Mesenchymal stem cell (in vitro differentiated cells and primary cell): ENCODE measurements at regions not wholly inside any gene's neighbourhood (a gene's known extent, or its start where the extent isn't known, plus 50 kb on each side); places are given as distances from the start of the nearest gene placed in this dataset.

Experiments
- DNase-seq: peaks from one replicate; pipeline ENCODE4 v3.0.0-alpha.2; 2013
- H2AFZ ChIP-seq: one replicate; pipeline ENCODE4 v1.6.1; 2013; ENCODE audit warnings: low read depth, mild to moderate bottlenecking, control low read depth, inconsistent platforms, low read length, moderate library complexity
- H2AK5ac ChIP-seq: 2 replicates; pipeline ENCODE4 v1.6.1; 2013; ENCODE audit warnings: low read length, moderate library complexity, mild to moderate bottlenecking, inconsistent platforms; ENCODE audit not compliant: severe bottlenecking
- H2BK120ac ChIP-seq: one replicate; pipeline ENCODE4 v1.6.1; 2013; ENCODE audit warnings: low read depth, mild to moderate bottlenecking, inconsistent platforms, low read length, moderate library complexity
- H2BK12ac ChIP-seq, 2 experiments: one replicate each; pipeline ENCODE4 v1.6.1; 2013; ENCODE audit warnings: inconsistent platforms in 2 of 2, low read length in 2 of 2, mild to moderate bottlenecking in 2 of 2, moderate library complexity in 2 of 2, control low read depth in 1 of 2
- H2BK15ac ChIP-seq: one replicate; pipeline ENCODE4 v1.6.1; 2013; ENCODE audit warnings: mild to moderate bottlenecking, low read depth, inconsistent platforms; ENCODE audit not compliant: poor library complexity, severe bottlenecking
- H2BK5ac ChIP-seq: 2 replicates; pipeline ENCODE4 v1.6.1; 2013; ENCODE audit warnings: low read depth, mild to moderate bottlenecking, low read length, control low read depth, inconsistent platforms; ENCODE audit not compliant: poor library complexity, severe bottlenecking
- H3K14ac ChIP-seq, 2 experiments: one replicate each; pipeline ENCODE4 v1.6.1; 2013; ENCODE audit warnings: inconsistent platforms in 2 of 2, low read length in 2 of 2, control low read depth in 1 of 2, mild to moderate bottlenecking in 1 of 2, moderate library complexity in 1 of 2
- H3K18ac ChIP-seq, 2 experiments: one replicate each; pipeline ENCODE4 v1.6.1; 2013; ENCODE audit warnings: inconsistent platforms in 2 of 2, low read length in 2 of 2, control low read depth in 1 of 2, low read depth in 1 of 2, mild to moderate bottlenecking in 1 of 2
- H3K23ac ChIP-seq, 2 experiments: one replicate each; pipeline ENCODE4 v1.6.1; 2013; ENCODE audit warnings: inconsistent platforms in 2 of 2, low read length in 2 of 2, mild to moderate bottlenecking in 2 of 2, moderate library complexity in 2 of 2, control low read depth in 1 of 2
- H3K27ac ChIP-seq: 2 replicates; pipeline ENCODE4 v1.5.1; 2013; ENCODE audit warnings: mild to moderate bottlenecking, moderate library complexity, low read length, control low read depth, inconsistent platforms; ENCODE audit not compliant: poor library complexity, severe bottlenecking
- H3K27me3 ChIP-seq, 2 experiments: 2 replicates each; pipeline versions ENCODE4 v1.6.1 to v1.7.0; 2013; ENCODE audit warnings: low read length in 2 of 2, mild to moderate bottlenecking in 2 of 2, moderate library complexity in 2 of 2, control low read depth in 1 of 2, inconsistent platforms in 1 of 2; ENCODE audit not compliant: control insufficient read depth in 1 of 2, insufficient read depth in 1 of 2
- H3K36me3 ChIP-seq, 2 experiments: 2 replicates each; pipeline versions ENCODE4 v1.6.1 to v1.7.0; 2013; ENCODE audit warnings: low read length in 2 of 2, control low read depth in 1 of 2, inconsistent platforms in 1 of 2, low read depth in 1 of 2, mild to moderate bottlenecking in 1 of 2; ENCODE audit not compliant: insufficient read depth in 2 of 2, control insufficient read depth in 1 of 2
- H3K4ac ChIP-seq, 2 experiments: one replicate each; pipeline ENCODE4 v1.6.1; 2013; ENCODE audit warnings: inconsistent platforms in 2 of 2, low read length in 2 of 2, mild to moderate bottlenecking in 2 of 2, moderate library complexity in 2 of 2, control low read depth in 1 of 2, low read depth in 1 of 2
- H3K4me1 ChIP-seq: 2 replicates; pipeline ENCODE4 v1.6.1; 2013; ENCODE audit warnings: low read depth, low read length, control low read depth; ENCODE audit not compliant: control insufficient read depth, insufficient read depth
- H3K4me2 ChIP-seq: 2 replicates; pipeline ENCODE4 v1.6.1; 2013; ENCODE audit warnings: low read length, mild to moderate bottlenecking, inconsistent platforms; ENCODE audit not compliant: poor library complexity, severe bottlenecking
- H3K4me3 ChIP-seq, 2 experiments: 2 replicates each; pipeline versions ENCODE4 v1.5.1 to v1.7.0; 2013; ENCODE audit warnings: low read length in 2 of 2, mild to moderate bottlenecking in 2 of 2, control low read depth in 1 of 2, low read depth in 1 of 2; ENCODE audit not compliant: insufficient read depth in 1 of 2
- H3K79me1 ChIP-seq: replicated peaks from 2 replicates; pipeline ENCODE4 v1.6.1; 2013; ENCODE audit warnings: mild to moderate bottlenecking, control low read depth, low read length, inconsistent platforms; ENCODE audit not compliant: poor library complexity, severe bottlenecking
- H3K9ac ChIP-seq: 2 replicates; pipeline ENCODE4 v1.7.0; 2013; ENCODE audit warnings: mild to moderate bottlenecking, low read length, moderate library complexity
- H3K9me3 ChIP-seq: 2 replicates; pipeline ENCODE4 v1.7.0; 2013; ENCODE audit warnings: mild to moderate bottlenecking, low read length; ENCODE audit not compliant: control insufficient read depth
- H4K8ac ChIP-seq: one replicate; pipeline ENCODE4 v1.6.1; 2013; ENCODE audit warnings: inconsistent platforms, mild to moderate bottlenecking, low read length, moderate library complexity
- H4K91ac ChIP-seq: one replicate; pipeline ENCODE4 v1.6.1; 2013; ENCODE audit warnings: mild to moderate bottlenecking, low read length, inconsistent platforms
- WGBS: methylation state at CpG from one replicate; pipeline ENCODE4 v1.1.7; 2013; ENCODE audit warnings: mixed read lengths; 5-methylcytosine and 5-hydroxymethylcytosine counted together

GRCh38 chr3:159273608-159274007, 471.8 kb downstream of the MFSD1 start:
- no peak overlapping the region for H2BK15ac ChIP-seq
- H3K18ac ChIP-seq, result no peak overlapping the region
- H3K4me2 ChIP-seq, result no peak overlapping the region
- H3K4me3 ChIP-seq, result no peak overlapping the region
- no peaks in the 10 kb centered on the region for H3K36me3 ChIP-seq
- no peak overlapping the region for H3K9ac ChIP-seq
- H3K27me3 ChIP-seq, result no peaks in the 10 kb centered on the region
- H2BK12ac ChIP-seq, result no peak overlapping the region
- no peak overlapping the region for H2AFZ ChIP-seq
- no peak overlapping the region for H4K91ac ChIP-seq
- no peak overlapping the region for H4K8ac ChIP-seq
- no peak overlapping the region for H3K27ac ChIP-seq
- H3K79me1 ChIP-seq, result no peaks in the 10 kb centered on the region
- H3K23ac ChIP-seq, result no peak overlapping the region
- H3K14ac ChIP-seq, result no peak overlapping the region
- WGBS, result 63% methylated on average over 1 of the region's 6 CpGs
- no peak overlapping the region for H3K4ac ChIP-seq
- H2BK120ac ChIP-seq, result no peak overlapping the region
- H3K9me3 ChIP-seq, result no peaks in the 10 kb centered on the region
- H2AK5ac ChIP-seq, result no peak overlapping the region
- DNase-seq, result peak; percentile 66
- H2BK5ac ChIP-seq, result no peak overlapping the region
- H3K4me1 ChIP-seq, result no peaks in the 10 kb centered on the region

DNA sequence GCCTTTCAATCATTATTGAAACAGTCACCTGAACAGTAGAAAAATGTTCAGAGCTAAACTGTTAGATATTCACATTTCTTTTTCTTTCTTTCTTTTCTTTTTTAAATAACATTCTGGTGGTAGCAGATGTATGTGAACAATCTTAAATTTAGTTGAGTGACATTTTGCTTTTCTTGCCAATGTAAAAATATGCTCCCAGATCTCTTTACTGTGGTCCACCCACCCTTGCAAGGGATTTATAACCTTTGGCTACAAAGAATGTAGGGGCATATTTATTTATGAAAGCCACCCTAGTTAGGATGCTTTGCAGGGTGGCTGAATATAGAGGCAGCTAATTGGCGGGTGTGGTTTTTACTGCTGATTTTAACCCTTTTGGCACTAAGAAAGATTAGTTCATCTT, 473.9 kb downstream of the MFSD1 start:
- Histone ChIP-seq H2AFZ (no peak overlapping the region), H3K79me1 (no peaks in the 10 kb centered on the region), H2BK120ac (no peak overlapping the region), H4K8ac (no peak overlapping the region), H3K9ac (no peak overlapping the region), H2BK15ac (no peak overlapping the region), H3K4ac (no peak overlapping the region), H4K91ac (no peak overlapping the region), H3K23ac (no peak overlapping the region), H2BK12ac (no peak overlapping the region), H3K18ac (no peak overlapping the region), H3K9me3 (no peaks in the 10 kb centered on the region), H3K4me1 (no peaks in the 10 kb centered on the region), H3K4me3 (no peak overlapping the region), H3K4me2 (no peak overlapping the region), H2BK5ac (no peak overlapping the region), H3K14ac (no peak overlapping the region), H3K27me3 (no peaks in the 10 kb centered on the region), H3K27ac (no peak overlapping the region), H2AK5ac (no peak overlapping the region), H3K36me3 (no peaks in the 10 kb centered on the region)
- DNase-seq, result no peak
- no CpG with 5 or more reads among the region's 1 CpG for WGBS

DNA sequence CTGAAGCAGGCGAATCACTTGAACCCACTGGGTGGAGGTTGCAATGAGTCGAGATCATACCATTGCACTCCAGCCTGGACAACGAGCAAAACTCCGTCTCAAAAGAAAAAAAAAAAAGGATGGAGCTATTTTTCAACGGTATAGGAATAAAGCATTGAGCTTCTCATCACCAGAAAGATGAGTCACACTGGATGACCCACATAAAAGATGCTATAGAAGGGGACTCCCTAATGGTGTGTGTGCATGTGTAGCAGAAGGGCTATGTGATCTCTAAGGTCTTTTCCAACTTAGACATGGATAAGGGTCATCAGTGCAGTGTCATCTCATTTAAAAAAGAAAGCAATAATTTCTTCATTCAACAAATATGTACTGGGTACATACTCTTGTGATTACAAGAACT, 476.0 kb downstream of the MFSD1 start:
- Histone ChIP-seq H3K4me2 (no peak overlapping the region), H3K23ac (no peak overlapping the region), H3K4me3 (no peak overlapping the region), H2BK12ac (no peak overlapping the region), H2AFZ (no peak overlapping the region), H3K4me1 (no peaks in the 10 kb centered on the region), H2BK120ac (no peak overlapping the region), H3K27ac (no peak overlapping the region), H3K9me3 (no peaks in the 10 kb centered on the region), H3K4ac (no peak overlapping the region), H2BK5ac (no peak overlapping the region), H3K18ac (no peak overlapping the region), H2BK15ac (no peak overlapping the region), H4K91ac (no peak overlapping the region), H2AK5ac (no peak overlapping the region), H3K14ac (no peak overlapping the region), H4K8ac (no peak overlapping the region), H3K27me3 (no peaks in the 10 kb centered on the region), H3K79me1 (no peaks in the 10 kb centered on the region), H3K36me3 (no peaks in the 10 kb centered on the region), H3K9ac (no peak overlapping the region)
- no peak for DNase-seq
- WGBS, result 81% methylated on average over 5 of the region's 5 CpGs

DNA sequence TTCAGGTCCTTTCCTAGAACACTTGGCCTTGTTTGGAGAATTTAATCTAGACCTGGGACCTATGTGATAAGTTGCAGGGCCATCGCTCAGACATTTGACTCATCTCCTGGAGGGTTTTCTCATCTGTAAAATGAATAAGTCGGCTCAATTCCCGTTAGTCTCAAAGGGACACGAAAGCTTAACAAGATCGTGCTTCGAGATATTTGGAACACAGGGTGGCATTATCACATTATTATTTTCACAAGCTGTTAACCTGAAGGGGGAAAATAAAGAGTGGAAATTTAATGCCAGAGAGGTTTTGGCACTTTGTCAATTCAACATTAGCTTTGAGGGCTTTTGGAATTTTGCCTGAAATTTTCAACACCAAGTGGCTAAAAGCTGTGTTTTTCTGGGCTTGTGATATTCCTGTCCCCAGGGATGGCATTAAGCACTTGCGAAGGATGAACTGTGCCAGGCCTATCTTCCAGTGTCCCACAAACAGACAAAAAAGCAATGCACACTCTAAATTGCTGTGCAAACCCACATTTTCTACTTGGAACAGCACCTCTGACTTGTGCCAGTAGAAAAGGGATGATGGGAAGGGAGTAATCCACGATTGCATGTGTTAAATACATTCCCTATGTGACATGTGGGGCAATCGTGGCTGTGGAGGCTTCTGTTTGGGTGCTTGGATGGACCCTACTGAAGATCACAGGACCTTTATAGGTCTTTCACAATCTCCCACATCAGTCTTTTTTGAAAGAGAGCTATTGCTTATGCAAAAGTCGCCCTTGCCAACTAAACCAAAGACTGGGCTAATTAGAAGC, 478.7 kb downstream of the MFSD1 start:
- Histone ChIP-seq H2BK15ac (no peak overlapping the region), H3K18ac (no peak overlapping the region), H3K4me1 (no peaks in the 10 kb centered on the region), H3K4me3 (no peak overlapping the region), H4K91ac (no peak overlapping the region), H2AK5ac (no peak overlapping the region), H3K4me2 (no peak overlapping the region), H3K36me3 (no peaks in the 10 kb centered on the region), H3K4ac (no peak overlapping the region), H2BK5ac (no peak overlapping the region), H3K9ac (no peak overlapping the region), H2BK120ac (no peak overlapping the region), H3K27me3 (no peaks in the 10 kb centered on the region), H3K27ac (no peak overlapping the region), H4K8ac (no peak overlapping the region), H3K9me3 (no peaks in the 10 kb centered on the region), H3K79me1 (no peaks in the 10 kb centered on the region), H2BK12ac (no peak overlapping the region), H2AFZ (no peak overlapping the region), H3K14ac (no peak overlapping the region), H3K23ac (no peak overlapping the region)
- 86% methylated on average over 7 of the region's 10 CpGs for WGBS
- DNase-seq, result no peak
